GM18907 (cell line): ENCODE measurements at regions not wholly inside any gene's neighbourhood (a gene's known extent, or its start where the extent isn't known, plus 50 kb on each side); places are given as distances from the start of the nearest gene placed in this dataset.
"Not testable (repeated sequence)": the region's sequence is repeated elsewhere in the genome, so short reads cannot be mapped to it uniquely, and the experiment has no call there.

ENCODE experiments used
- ATAC-seq: cut with Tn5 transposase; IDR thresholded peaks from one replicate; pipeline ENCODE4 v1.9.1; 2021; ENCODE audit warnings: mild to moderate bottlenecking, moderate library complexity; ENCODE audit not compliant: unreplicated experiment

- no peak for ATAC-seq
Observed at GRCh38 chr9:19903076-19903475, 114.2 kb upstream of the SLC24A2 start.

GRCh38 chr9:19901586-19901985 lies 112.7 kb upstream of the SLC24A2 start:
- no peak for ATAC-seq

GRCh38 chr9:19896161-19896560 lies 107.3 kb upstream of the SLC24A2 start:
- no peak for ATAC-seq

- not testable (repeated sequence) for ATAC-seq
Observed at GRCh38 chr9:19895578-19895977, 106.7 kb upstream of the SLC24A2 start.

GRCh38 chr9:19895006-19895405 lies 106.2 kb upstream of the SLC24A2 start:
- no peak for ATAC-seq

GRCh38 chr9:19885608-19886007 lies 96.8 kb upstream of the SLC24A2 start:
- no peak for ATAC-seq

GRCh38 chr9:19879062-19879461 lies 90.2 kb upstream of the SLC24A2 start:
- ATAC-seq, result no peak

GRCh38 chr9:19876569-19877316 lies 87.9 kb upstream of the SLC24A2 start:
- ATAC-seq, result no peak

GRCh38 chr9:19875291-19875920 lies 86.6 kb upstream of the SLC24A2 start:
- ATAC-seq, result no peak

- not testable (repeated sequence) for ATAC-seq
Observed at GRCh38 chr9:19873188-19873587, 84.4 kb upstream of the SLC24A2 start.

GRCh38 chr9:19870988-19871387 lies 82.2 kb upstream of the SLC24A2 start:
- no peak for ATAC-seq

GRCh38 chr9:19840953-19841352 lies 52.1 kb upstream of the SLC24A2 start:
- no peak for ATAC-seq
